Activated T-helper 2 cell treated with anti-CD3 and anti-CD28 coated beads, Interferon-gamma antibody, Interleukin-2, Interleukin-4, amounts not matched to agents 10 μg/mL and 5 μg/mL and 100 μg/mL, durations not matched to agents 14 hours and 24 hours and 36 hours (primary cell): ENCODE measurements at regions not wholly inside any gene's neighbourhood (a gene's known extent, or its start where the extent isn't known, plus 50 kb on each side); places are given as distances from the start of the nearest gene placed in this dataset.

Experiments
- DNase-seq: peaks from one replicate; pipeline ENCODE4 v3.0.0; 2021; ENCODE audit warnings: low spot score
- H3K27ac Mint-ChIP-seq: one replicate; pipeline ENCODE4 v1.8.0; 2021; ENCODE audit warnings: mixed read lengths
- H3K27me3 Mint-ChIP-seq: one replicate; pipeline ENCODE4 v1.8.0; 2021; ENCODE audit warnings: low read depth, mixed read lengths
- H3K36me3 Mint-ChIP-seq: one replicate; pipeline ENCODE4 v1.8.0; 2021; ENCODE audit warnings: low read depth, mixed read lengths
- H3K4me1 Mint-ChIP-seq: one replicate; pipeline ENCODE4 v1.8.0; 2021; ENCODE audit warnings: low read depth, mixed read lengths
- H3K4me3 Mint-ChIP-seq: one replicate; pipeline ENCODE4 v1.8.0; 2021; ENCODE audit warnings: low read depth, mild to moderate bottlenecking, moderate library complexity, mixed read lengths
- H3K9me3 Mint-ChIP-seq: one replicate; pipeline ENCODE4 v1.8.0; 2021; ENCODE audit warnings: mixed read lengths
- intact Hi-C: fragments of 100-400 bp; cut with micrococcal nuclease; formaldehyde crosslinking; loops from one replicate; pipeline ENCODE4 v1.15.1; 2023

GRCh38 chr7:32275216-32276009, 205.2 kb upstream of the PDE1C start:
- no peaks in the 10 kb centered on the region for H3K36me3 Mint-ChIP-seq
- H3K9me3 Mint-ChIP-seq, result no peaks in the 10 kb centered on the region
- H3K4me3 Mint-ChIP-seq, result no peak overlapping the region
- peaks cover 13% of the 10 kb centered on the region for H3K4me1 Mint-ChIP-seq
- no peak overlapping the region for H3K27ac Mint-ChIP-seq
- intact Hi-C loops, result no loop called here
- DNase-seq, result no peak
- peaks cover 18% of the 10 kb centered on the region for H3K27me3 Mint-ChIP-seq

GRCh38 chr7:32273297-32273696, 203.1 kb upstream of the PDE1C start:
- no peaks in the 10 kb centered on the region for H3K9me3 Mint-ChIP-seq
- intact Hi-C loops, result no loop called here
- H3K4me1 Mint-ChIP-seq, result peaks cover 13% of the 10 kb centered on the region
- H3K36me3 Mint-ChIP-seq, result no peaks in the 10 kb centered on the region
- no peak overlapping the region for H3K4me3 Mint-ChIP-seq
- H3K27me3 Mint-ChIP-seq, result peaks cover 12% of the 10 kb centered on the region
- DNase-seq, result no peak
- H3K27ac Mint-ChIP-seq, result no peak overlapping the region

GRCh38 chr7:32266932-32267475, 196.8 kb upstream of the PDE1C start:
- H3K27ac Mint-ChIP-seq, result no peak overlapping the region
- H3K36me3 Mint-ChIP-seq, result no peaks in the 10 kb centered on the region
- DNase-seq, result no peak

GRCh38 chr7:32264702-32265284, 194.6 kb upstream of the PDE1C start:
- Mint-ChIP-seq H3K36me3 (no peaks in the 10 kb centered on the region), H3K27ac (no peak overlapping the region), H3K4me3 (no peak overlapping the region), H3K4me1 (no peaks in the 10 kb centered on the region), H3K27me3 (peaks cover 5% of the 10 kb centered on the region), H3K9me3 (no peaks in the 10 kb centered on the region)
- no peak for DNase-seq
- intact Hi-C loops, result no loop called here

More at GRCh38 chr7:32266932-32267475, 196.8 kb upstream of the PDE1C start:
- peaks cover 7% of the 10 kb centered on the region for H3K27me3 Mint-ChIP-seq
- intact Hi-C loops, result no loop called here
- no peaks in the 10 kb centered on the region for H3K4me1 Mint-ChIP-seq
- H3K4me3 Mint-ChIP-seq, result no peak overlapping the region
- no peaks in the 10 kb centered on the region for H3K9me3 Mint-ChIP-seq

- H3K9me3 Mint-ChIP-seq, result no peaks in the 10 kb centered on the region
- H3K4me1 Mint-ChIP-seq, result no peaks in the 10 kb centered on the region
- H3K36me3 Mint-ChIP-seq, result no peaks in the 10 kb centered on the region
- intact Hi-C loops, result no loop called here
- DNase-seq, result no peak
- no peak overlapping the region for H3K27ac Mint-ChIP-seq
- peaks cover 5% of the 10 kb centered on the region for H3K27me3 Mint-ChIP-seq
- H3K4me3 Mint-ChIP-seq, result no peak overlapping the region
Measured at GRCh38 chr7:32263611-32264010, 193.4 kb upstream of the PDE1C start.

- Mint-ChIP-seq H3K27ac (no peak overlapping the region), H3K36me3 (no peaks in the 10 kb centered on the region), H3K27me3 (peaks cover 5% of the 10 kb centered on the region), H3K4me1 (no peaks in the 10 kb centered on the region), H3K9me3 (no peaks in the 10 kb centered on the region), H3K4me3 (no peak overlapping the region)
- intact Hi-C loops, result no loop called here
- no peak for DNase-seq
Measured at GRCh38 chr7:32262315-32262714, 192.1 kb upstream of the PDE1C start.

GRCh38 chr7:32259931-32260596, 189.9 kb upstream of the PDE1C start:
- Mint-ChIP-seq H3K9me3 (no peaks in the 10 kb centered on the region), H3K4me3 (no peak overlapping the region), H3K27ac (no peak overlapping the region), H3K27me3 (peaks cover 5% of the 10 kb centered on the region), H3K4me1 (no peaks in the 10 kb centered on the region), H3K36me3 (no peaks in the 10 kb centered on the region)
- DNase-seq, result no peak
- intact Hi-C loops, result no loop called here

- Mint-ChIP-seq H3K27me3 (no peaks in the 10 kb centered on the region), H3K4me3 (no peak overlapping the region), H3K4me1 (no peaks in the 10 kb centered on the region), H3K36me3 (no peaks in the 10 kb centered on the region), H3K27ac (no peak overlapping the region), H3K9me3 (no peaks in the 10 kb centered on the region)
- intact Hi-C loops, result no loop called here
- no peak for DNase-seq
Measured at GRCh38 chr7:32258265-32258664, 188.1 kb upstream of the PDE1C start.

- H3K27me3 Mint-ChIP-seq, result no peaks in the 10 kb centered on the region
- no peaks in the 10 kb centered on the region for H3K9me3 Mint-ChIP-seq
- H3K36me3 Mint-ChIP-seq, result no peaks in the 10 kb centered on the region
- intact Hi-C loops, result no loop called here
- no peak for DNase-seq
- no peak overlapping the region for H3K27ac Mint-ChIP-seq
- H3K4me1 Mint-ChIP-seq, result no peaks in the 10 kb centered on the region
- H3K4me3 Mint-ChIP-seq, result no peak overlapping the region
Measured at GRCh38 chr7:32257621-32258020, 187.4 kb upstream of the PDE1C start.

- H3K27me3 Mint-ChIP-seq, result no peaks in the 10 kb centered on the region
- peaks cover 2% of the 10 kb centered on the region for H3K4me1 Mint-ChIP-seq
- DNase-seq, result no peak
- H3K9me3 Mint-ChIP-seq, result no peaks in the 10 kb centered on the region
- no peaks in the 10 kb centered on the region for H3K36me3 Mint-ChIP-seq
- H3K4me3 Mint-ChIP-seq, result no peak overlapping the region
- intact Hi-C loops, result no loop called here
- no peak overlapping the region for H3K27ac Mint-ChIP-seq
Measured at GRCh38 chr7:32256811-32257210, 186.6 kb upstream of the PDE1C start.

- H3K27me3 Mint-ChIP-seq, result no peaks in the 10 kb centered on the region
- no peak overlapping the region for H3K4me3 Mint-ChIP-seq
- no peaks in the 10 kb centered on the region for H3K36me3 Mint-ChIP-seq
Measured at GRCh38 chr7:32256376-32256775, 186.2 kb upstream of the PDE1C start.

GRCh38 chr7:32255036-32255435, 184.8 kb upstream of the PDE1C start:
- H3K9me3 Mint-ChIP-seq, result no peaks in the 10 kb centered on the region
- no peak overlapping the region for H3K27ac Mint-ChIP-seq
- no peaks in the 10 kb centered on the region for H3K27me3 Mint-ChIP-seq

More at GRCh38 chr7:32256376-32256775, 186.2 kb upstream of the PDE1C start:
- DNase-seq, result no peak
- intact Hi-C loops, result no loop called here
- Mint-ChIP-seq H3K27ac (no peak overlapping the region), H3K9me3 (no peaks in the 10 kb centered on the region), H3K4me1 (peaks cover 6% of the 10 kb centered on the region)

GRCh38 chr7:32253299-32253698, 183.1 kb upstream of the PDE1C start:
- peaks cover 3% of the 10 kb centered on the region for H3K27me3 Mint-ChIP-seq
- intact Hi-C loops, result no loop called here
- no peak for DNase-seq
- no peaks in the 10 kb centered on the region for H3K36me3 Mint-ChIP-seq
- H3K4me1 Mint-ChIP-seq, result peaks cover 16% of the 10 kb centered on the region
- H3K4me3 Mint-ChIP-seq, result no peak overlapping the region
- H3K27ac Mint-ChIP-seq, result no peak overlapping the region
- H3K9me3 Mint-ChIP-seq, result no peaks in the 10 kb centered on the region

More at GRCh38 chr7:32255036-32255435, 184.8 kb upstream of the PDE1C start:
- no peak for DNase-seq
- H3K4me1 Mint-ChIP-seq, result peaks cover 16% of the 10 kb centered on the region
- H3K4me3 Mint-ChIP-seq, result no peak overlapping the region
- intact Hi-C loops, result no loop called here
- no peaks in the 10 kb centered on the region for H3K36me3 Mint-ChIP-seq
